OCI-LY7 (cell line): ENCODE measurements at regions not wholly inside any gene's neighbourhood (a gene's known extent, or its start where the extent isn't known, plus 50 kb on each side); places are given as distances from the start of the nearest gene placed in this dataset.
"Not testable (repeated sequence)": the region's sequence is repeated elsewhere in the genome, so short reads cannot be mapped to it uniquely, and the experiment has no call there.

Experiments
- CTCF ChIP-seq: fragments of 200-600 bp; sonication (generic); conservative IDR thresholded peaks from 2 replicates; pipeline ENCODE4 v1.5.1; 2014; ENCODE audit warnings: mild to moderate bottlenecking, antibody characterized with exemption, low read length, moderate library complexity, mixed read lengths
- EZH2phosphoT487 ChIP-seq: fragments of 200-600 bp; sonication (generic); IDR thresholded peaks from 2 replicates; pipeline ENCODE4 v1.6.1; 2018; ENCODE audit warnings: low read depth, borderline replicate concordance, mild to moderate bottlenecking, mixed run types, antibody characterized with exemption, low read length, moderate library complexity, mixed read lengths

DNA sequence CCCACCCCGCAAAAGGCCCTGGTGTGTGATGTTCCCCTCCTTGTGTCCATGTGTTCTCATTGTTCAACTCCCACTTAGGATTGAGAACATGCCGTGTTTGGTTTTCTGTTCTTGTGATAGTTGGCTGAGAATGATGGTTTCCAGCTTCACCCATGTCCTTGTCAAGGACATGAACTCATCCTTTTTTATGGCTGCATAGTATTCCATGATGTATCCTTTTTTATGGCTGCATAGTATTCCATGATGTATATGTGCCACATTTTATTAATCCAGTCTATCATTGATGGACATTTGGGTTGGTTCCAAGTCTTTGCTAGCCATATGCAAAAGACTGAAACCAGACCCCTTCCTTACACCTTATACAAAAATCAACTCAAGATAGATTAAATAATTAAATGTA is 95.0 kb downstream of the ATOH1 start:
- not testable (repeated sequence) for TF ChIP-seq CTCF, EZH2phosphoT487
